SK-N-MC (cell line): ENCODE measurements at regions not wholly inside any gene's neighbourhood (a gene's known extent, or its start where the extent isn't known, plus 50 kb on each side); places are given as distances from the start of the nearest gene placed in this dataset.

Experiments
- EZH2 ChIP-seq: fragments of 200-600 bp; sonication (generic); IDR thresholded peaks from one replicate; pipeline ENCODE4 v1.6.1; 2017; ENCODE audit warnings: antibody characterized with exemption
- FOXP2 ChIP-seq: optimal IDR thresholded peaks from 2 replicates; pipeline ENCODE3; 2011; ENCODE audit warnings: mild to moderate bottlenecking, moderate library complexity; ENCODE audit not compliant: insufficient read depth; ENCODE audit errors: extremely low read length, control extremely low read depth
- POLR2AphosphoS5 ChIP-seq: IDR thresholded peaks from 2 replicates; pipeline ENCODE4 v1.6.1; 2012; ENCODE audit warnings: mild to moderate bottlenecking, low read depth, low read length, borderline replicate concordance

DNA sequence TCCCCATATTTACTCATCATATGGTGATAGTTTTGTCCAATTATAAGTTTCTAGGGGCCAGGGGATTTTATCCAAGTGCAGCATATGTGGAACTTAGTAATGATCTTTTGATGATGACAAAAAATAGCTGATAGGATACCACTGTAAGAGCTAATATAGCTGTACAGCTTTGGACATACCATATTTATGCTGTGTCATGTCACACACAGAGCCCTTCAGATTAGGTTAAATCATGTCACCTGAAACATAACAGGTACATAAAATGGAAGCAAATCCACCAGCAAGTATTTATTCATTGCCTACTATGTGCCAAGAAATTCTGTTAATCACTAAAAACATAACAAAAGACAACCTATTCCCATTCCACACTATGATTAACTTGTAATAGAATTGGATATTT is 82.8 kb upstream of the IPO9 start:
- TF ChIP-seq EZH2 (no peak), FOXP2 (no peak), POLR2AphosphoS5 (no peak)
